GM12892 (cell line): ENCODE measurements at regions not wholly inside any gene's neighbourhood (a gene's known extent, or its start where the extent isn't known, plus 50 kb on each side); places are given as distances from the start of the nearest gene placed in this dataset.

Source experiments
- POLR2A ChIP-seq: IDR thresholded peaks from 2 replicates; pipeline ENCODE4 v1.6.1; 2011; ENCODE audit warnings: low read depth, low read length, control low read depth
- POLR2AphosphoS5 ChIP-seq: IDR thresholded peaks from 2 replicates; pipeline ENCODE4 v1.6.1; 2011; ENCODE audit warnings: low read depth, low read length, control low read depth
- TAF1 ChIP-seq: IDR thresholded peaks from 2 replicates; pipeline ENCODE4 v1.6.1; 2011; ENCODE audit warnings: low read depth, mild to moderate bottlenecking, control low read depth, low read length, borderline replicate concordance

- TF ChIP-seq POLR2A (no peak), TAF1 (no peak), POLR2AphosphoS5 (no peak)
Measured at GRCh38 chr7:19210893-19211413, 65.7 kb upstream of the FERD3L start.
